ENCODE measurements at regions not wholly inside any gene's neighbourhood (a gene's known extent, or its start where the extent isn't known, plus 50 kb on each side); places are given as distances from the start of the nearest gene placed in this dataset.

GRCh38 chr1:65687428-65688214 lies 105.1 kb upstream of the PDE4B start:
- peak; percentile 30 for DNase-seq (ENCODE audit: extremely low read depth, low read depth)
- peak; percentile 95 for TF ChIP-seq CTCF (IDR thresholded peaks at IDR 0.05; ENCODE audit: low read depth, low read length)

- no peak for DNase-seq (ENCODE audit: extremely low read depth, low read depth)
- no peak for TF ChIP-seq CTCF (IDR thresholded peaks at IDR 0.05; ENCODE audit: low read depth, low read length)
These were observed 104.5 kb upstream of the PDE4B start for GRCh38 chr1:65688215-65688566.

GRCh38 chr1:65688848-65689247 lies 103.8 kb upstream of the PDE4B start:
- no peak for DNase-seq (ENCODE audit: extremely low read depth, low read depth)
- TF ChIP-seq CTCF (IDR thresholded peaks at IDR 0.05; ENCODE audit: low read depth, low read length), result no peak

GRCh38 chr1:65691152-65691900 lies 101.4 kb upstream of the PDE4B start:
- no peak for DNase-seq (ENCODE audit: extremely low read depth, low read depth)

GRCh38 chr1:65691972-65692371 lies 100.7 kb upstream of the PDE4B start:
- no peak for DNase-seq (ENCODE audit: extremely low read depth, low read depth)
- no peak for TF ChIP-seq CTCF (IDR thresholded peaks at IDR 0.05; ENCODE audit: low read depth, low read length)

More at GRCh38 chr1:65691152-65691900, 101.4 kb upstream of the PDE4B start:
- no peak for TF ChIP-seq CTCF (IDR thresholded peaks at IDR 0.05; ENCODE audit: low read depth, low read length)

- no peak for DNase-seq (ENCODE audit: extremely low read depth, low read depth)
- TF ChIP-seq CTCF (IDR thresholded peaks at IDR 0.05; ENCODE audit: low read depth, low read length), result no peak
These were observed 98.6 kb upstream of the PDE4B start for GRCh38 chr1:65694126-65694525.

GRCh38 chr1:65694933-65695332 lies 97.8 kb upstream of the PDE4B start:
- no peak for TF ChIP-seq CTCF (IDR thresholded peaks at IDR 0.05; ENCODE audit: low read depth, low read length)
- DNase-seq (ENCODE audit: extremely low read depth, low read depth), result no peak
